GM10248 (cell line): ENCODE measurements at regions not wholly inside any gene's neighbourhood (a gene's known extent, or its start where the extent isn't known, plus 50 kb on each side); places are given as distances from the start of the nearest gene placed in this dataset.

Experiments used
- CTCF ChIA-PET: fragments of 300-600 bp; sonication (Branson Sonifier 250); formaldehyde crosslinking; extraction: SDS; loops from one replicate; lab custom pipeline; 2021; ENCODE audit warnings: antibody characterized with exemption; lab: Yijun Ruan, JAX
- POLR2A ChIA-PET: fragments of 350-650 bp; sonication (Branson Sonifier 250); formaldehyde crosslinking; extraction: SDS; loops from one replicate; lab custom pipeline; 2020; ENCODE audit warnings: antibody characterized with exemption; lab: Yijun Ruan, JAX
- DNase-seq: peaks from one replicate; pipeline ENCODE4 v3.0.0; 2012; ENCODE audit errors: extremely low spot score
- CTCF ChIP-seq: IDR thresholded peaks from 2 replicates; pipeline ENCODE4 v1.5.1; 2012; ENCODE audit warnings: mild to moderate bottlenecking, low read depth; ENCODE audit errors: extremely low read depth, missing control alignments, control extremely low read depth

- TF ChIP-seq CTCF, result no peak
- POLR2A ChIA-PET, result no interaction called here
- DNase-seq, result no peak
- CTCF ChIA-PET, result interaction anchor here (10.3 to 21.4 kb wide), 2 partner anchors 7 to 19 kb away, joined by 80 to 302 read pairs; no protein-coding TSS in a partner anchor
Observed at GRCh38 chr3:99509224-99509623, 129.2 kb upstream of the COL8A1 start.

DNA sequence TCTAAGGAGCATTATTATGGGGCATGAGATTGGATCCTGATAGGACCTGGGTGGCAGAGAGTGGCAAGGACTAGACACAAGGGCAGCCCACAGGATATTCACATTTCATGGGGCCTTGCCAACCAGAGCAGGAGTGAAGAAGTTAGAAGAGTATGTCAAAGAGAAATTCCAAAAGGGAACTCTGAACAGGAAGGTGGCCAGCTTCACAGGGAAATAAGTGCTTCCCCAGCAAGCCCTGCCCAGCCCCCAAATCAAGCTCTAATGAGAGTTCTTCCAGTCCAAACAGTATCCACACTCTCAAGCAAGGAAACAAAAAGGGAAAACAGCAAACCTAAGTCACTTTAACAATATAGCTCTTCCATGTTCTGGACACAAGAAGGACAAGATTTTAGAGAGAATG, 130.2 kb upstream of the COL8A1 start:
- DNase-seq, result no peak
- ChIA-PET CTCF (interaction anchor here (10.3 to 21.4 kb wide), 2 partner anchors 6 to 20 kb away, joined by 80 to 302 read pairs; no protein-coding TSS in a partner anchor), POLR2A (no interaction called here)
- no peak for TF ChIP-seq CTCF

- peak; percentile 66 for DNase-seq
- ChIA-PET POLR2A (interaction anchor here (0.6 kb wide), 1 partner anchor 304 kb away, joined by 3 read pairs; no protein-coding TSS in a partner anchor), CTCF (interaction anchor here (1.6 to 21.4 kb wide), 3 partner anchors 6 to 24 kb away, joined by 4 to 302 read pairs (median 80); no protein-coding TSS in a partner anchor)
- no peak for TF ChIP-seq CTCF
Observed at GRCh38 chr3:99505646-99506269, 132.6 kb upstream of the COL8A1 start.

DNA sequence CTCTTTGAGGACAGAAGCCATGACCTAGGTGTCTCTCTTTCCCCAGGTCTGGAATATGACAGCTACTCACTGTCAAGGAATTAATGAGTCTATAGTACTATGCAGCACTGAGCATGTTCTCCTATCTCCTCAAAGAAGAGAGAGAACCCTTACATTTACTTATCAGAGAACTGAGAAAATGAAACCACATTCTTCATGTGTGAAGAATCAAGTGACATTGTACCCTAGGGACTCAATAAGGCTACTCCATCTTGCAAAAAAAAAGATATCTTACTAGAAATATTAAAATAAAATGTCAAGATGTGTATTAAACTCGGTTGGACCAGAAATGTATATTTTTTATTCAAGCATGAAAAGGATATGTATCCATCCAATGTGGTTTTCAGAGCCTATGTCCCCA, 133.2 kb upstream of the COL8A1 start:
- ChIA-PET CTCF (interaction anchor here (0.9 to 21.4 kb wide), 4 partner anchors 6 to 86 kb away, joined by 3 to 302 read pairs (median 42); no protein-coding TSS in a partner anchor), POLR2A (no interaction called here)
- TF ChIP-seq CTCF, result no peak
- DNase-seq, result no peak

- ChIA-PET POLR2A (no interaction called here), CTCF (interaction anchor here (0.9 to 21.4 kb wide), 4 partner anchors 7 to 85 kb away, joined by 3 to 302 read pairs (median 42); no protein-coding TSS in a partner anchor)
- TF ChIP-seq CTCF, result no peak
- DNase-seq, result no peak
Observed at GRCh38 chr3:99504258-99504657, 134.1 kb upstream of the COL8A1 start.

- TF ChIP-seq CTCF, result no peak
- DNase-seq, result no peak
- ChIA-PET CTCF (interaction anchor here (1.3 to 21.4 kb wide), 5 partner anchors 8 to 330 kb away, joined by 3 to 302 read pairs (median 5); no protein-coding TSS in a partner anchor), POLR2A (no interaction called here)
Observed at GRCh38 chr3:99503350-99503749, 135.0 kb upstream of the COL8A1 start.
